Vagina (tissue), 2 donors: ENCODE measurements at regions not wholly inside any gene's neighbourhood (a gene's known extent, or its start where the extent isn't known, plus 50 kb on each side); places are given as distances from the start of the nearest gene placed in this dataset.

Experiments used
- DNase-seq, 2 donors: peaks; one replicate each; pipeline ENCODE4 v3.0.0-alpha.2; 2017; ENCODE audit errors: extremely low spot score in 2 of 2
- H3K27ac ChIP-seq: fragments of 200-600 bp; sonication (generic); one replicate; pipeline ENCODE4 v1.5.1; 2019
- H3K27me3 ChIP-seq: fragments of 200-600 bp; sonication (generic); one replicate; pipeline ENCODE4 v1.5.1; 2019
- H3K36me3 ChIP-seq, 2 donors: fragments of 200-600 bp; sonication (generic); one replicate each; pipeline ENCODE4 v1.5.1; 2017 to 2019
- H3K4me1 ChIP-seq: fragments of 200-600 bp; sonication (generic); one replicate; pipeline ENCODE4 v1.5.1; 2019
- H3K4me3 ChIP-seq, 2 donors: fragments of 200-600 bp; sonication (generic); 1 replicate in 1 of 2; 2 replicates in 1 of 2; pipeline ENCODE4 v1.5.1; 2016 to 2019
- H3K9me3 ChIP-seq: fragments of 200-600 bp; sonication (generic); one replicate; pipeline ENCODE4 v1.5.1; 2019
- CTCF ChIP-seq, 3 experiments: fragments of 450-650 bp in 2 of 3; fragments of 200-600 bp in 1 of 3; sonication (generic) in 1 of 3; IDR thresholded peaks; one replicate each; pipeline ENCODE4 v1.5.1; 2017 to 2019; ENCODE audit warnings: antibody characterized with exemption in 3 of 3, mild to moderate bottlenecking in 2 of 3, moderate library complexity in 2 of 3
- POLR2A ChIP-seq, 2 donors: fragments of 450-650 bp; IDR thresholded peaks; one replicate each; pipeline ENCODE4 v1.6.1; 2017; ENCODE audit warnings: antibody characterized with exemption in 2 of 2, mild to moderate bottlenecking in 2 of 2, moderate library complexity in 2 of 2
- POLR2AphosphoS5 ChIP-seq, 2 donors: sonication (generic); formaldehyde crosslinking; IDR thresholded peaks; one replicate each; pipeline ENCODE4 v1.9.0; 2017; ENCODE audit warnings: antibody characterized with exemption in 2 of 2, mild to moderate bottlenecking in 2 of 2, low read depth in 1 of 2; ENCODE audit not compliant: insufficient read depth in 1 of 2
- intact Hi-C: fragments of 100-400 bp; cut with DNase I; formaldehyde crosslinking; loops from one replicate; pipeline ENCODE4 v1.15.1; 2023

GRCh38 chr10:107542016-107542415 lies 377.5 kb upstream of the SORCS1 start:
- TF ChIP-seq POLR2AphosphoS5 (IDR thresholded peaks at IDR 0.05; ENCODE audit: insufficient read depth in 1 of 2, low read depth in 1 of 2) (no peak), POLR2A (IDR thresholded peaks at IDR 0.05) (no peak), CTCF (IDR thresholded peaks at IDR 0.05) (no peak)
- H3K4me1 ChIP-seq: no peaks in the 10 kb centered on the region
- no peak for DNase-seq
- intact Hi-C loops: no loop called here
- no peak overlapping the region for H3K27ac ChIP-seq
- no peaks in the 10 kb centered on the region for H3K9me3 ChIP-seq
- no peaks in the 10 kb centered on the region for H3K36me3 ChIP-seq
- H3K27me3 ChIP-seq: no peaks in the 10 kb centered on the region
- no peak overlapping the region for H3K4me3 ChIP-seq

DNA sequence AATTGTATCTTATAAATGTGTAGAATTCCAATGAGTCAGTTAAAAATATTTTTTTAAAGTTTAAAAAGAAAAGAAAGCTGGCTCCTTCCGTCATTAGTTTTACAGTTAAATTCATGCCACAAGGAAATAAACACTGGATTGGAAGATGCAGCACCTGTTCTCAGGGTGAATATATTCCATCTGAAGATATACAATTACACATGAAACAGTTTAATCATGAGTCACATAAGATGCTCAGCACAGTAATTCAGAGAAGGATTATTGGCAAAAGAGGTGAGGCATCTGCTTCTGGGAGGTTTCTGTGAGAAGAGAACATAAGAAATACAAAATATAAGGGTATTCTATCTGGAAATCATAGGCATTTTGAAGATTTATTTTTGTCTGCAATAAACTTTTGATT lies 376.5 kb upstream of the SORCS1 start:
- intact Hi-C loops: no loop called here
- TF ChIP-seq POLR2AphosphoS5 (IDR thresholded peaks at IDR 0.05; ENCODE audit: insufficient read depth in 1 of 2, low read depth in 1 of 2) (no peak), POLR2A (IDR thresholded peaks at IDR 0.05) (no peak), CTCF (IDR thresholded peaks at IDR 0.05) (no peak)
- no peaks in the 10 kb centered on the region for H3K27me3 ChIP-seq

GRCh38 chr10:107529350-107529749 lies 364.8 kb upstream of the SORCS1 start:
- no peak for DNase-seq
- intact Hi-C loops: no loop called here
- no peaks in the 10 kb centered on the region for H3K9me3 ChIP-seq
- no peak overlapping the region for H3K4me3 ChIP-seq
- H3K27ac ChIP-seq: no peak overlapping the region
- TF ChIP-seq POLR2A (IDR thresholded peaks at IDR 0.05) (no peak), POLR2AphosphoS5 (IDR thresholded peaks at IDR 0.05; ENCODE audit: insufficient read depth in 1 of 2, low read depth in 1 of 2) (no peak), CTCF (IDR thresholded peaks at IDR 0.05) (no peak)
- no peaks in the 10 kb centered on the region for H3K27me3 ChIP-seq
- no peaks in the 10 kb centered on the region for H3K36me3 ChIP-seq
- no peaks in the 10 kb centered on the region for H3K4me1 ChIP-seq

More for the DNA sequence above, 376.5 kb upstream of the SORCS1 start:
- Histone ChIP-seq H3K4me1 (no peaks in the 10 kb centered on the region), H3K36me3 (no peaks in the 10 kb centered on the region), H3K9me3 (no peaks in the 10 kb centered on the region), H3K4me3 (no peak overlapping the region), H3K27ac (no peak overlapping the region)
- DNase-seq: no peak

DNA sequence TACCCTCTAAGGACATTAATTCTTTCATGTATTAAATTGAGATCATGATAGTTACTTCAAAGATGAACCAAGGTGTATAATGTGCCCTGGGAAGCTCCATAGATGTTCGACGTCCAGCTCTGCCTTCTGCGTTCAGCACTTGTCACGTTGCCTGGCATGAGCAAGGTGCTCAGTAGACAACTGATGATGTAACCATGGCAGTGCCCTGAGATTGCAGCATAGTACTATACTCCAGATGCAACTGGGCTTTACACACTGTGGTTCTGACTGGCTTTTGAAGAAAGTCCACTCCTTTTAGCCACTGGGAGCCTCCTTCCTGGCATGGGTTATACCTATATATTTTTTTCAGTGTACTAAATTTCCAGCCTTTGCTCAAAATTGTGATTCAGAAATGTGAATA lies 355.8 kb upstream of the SORCS1 start:
- Histone ChIP-seq H3K36me3 (no peaks in the 10 kb centered on the region), H3K27ac (no peak overlapping the region), H3K4me1 (no peaks in the 10 kb centered on the region), H3K9me3 (no peaks in the 10 kb centered on the region), H3K27me3 (no peaks in the 10 kb centered on the region), H3K4me3 (no peak overlapping the region)
- intact Hi-C loops: no loop called here
- no peak for DNase-seq
- TF ChIP-seq POLR2AphosphoS5 (IDR thresholded peaks at IDR 0.05; ENCODE audit: insufficient read depth in 1 of 2, low read depth in 1 of 2) (no peak), POLR2A (IDR thresholded peaks at IDR 0.05) (no peak), CTCF (IDR thresholded peaks at IDR 0.05) (no peak)

DNA sequence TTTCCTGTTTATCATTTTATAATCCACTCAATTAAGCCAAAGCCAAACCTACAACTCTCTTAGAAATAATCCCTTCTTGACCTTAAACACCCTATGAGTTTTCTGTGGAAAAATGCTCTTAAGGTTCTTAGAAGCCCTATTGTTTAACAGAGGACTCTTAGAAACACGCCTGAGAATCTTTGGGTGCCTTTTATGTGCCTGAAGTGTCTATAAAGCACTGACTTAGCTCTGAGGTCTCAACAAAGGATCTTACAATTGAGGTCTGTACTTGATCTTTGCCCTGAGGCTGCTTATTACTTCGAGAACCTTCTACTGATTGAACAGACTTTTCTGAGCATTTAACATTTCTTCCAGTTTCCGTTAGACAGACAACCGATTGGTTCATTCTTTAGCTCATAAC lies 353.3 kb upstream of the SORCS1 start:
- H3K36me3 ChIP-seq: no peaks in the 10 kb centered on the region
- H3K27me3 ChIP-seq: no peaks in the 10 kb centered on the region
- intact Hi-C loops: no loop called here
- no peaks in the 10 kb centered on the region for H3K4me1 ChIP-seq
- no peak overlapping the region for H3K4me3 ChIP-seq
- H3K9me3 ChIP-seq: no peaks in the 10 kb centered on the region
- no peak for TF ChIP-seq POLR2AphosphoS5 (IDR thresholded peaks at IDR 0.05; ENCODE audit: insufficient read depth in 1 of 2, low read depth in 1 of 2)
- no peak for TF ChIP-seq POLR2A (IDR thresholded peaks at IDR 0.05)
- no peak for TF ChIP-seq CTCF (IDR thresholded peaks at IDR 0.05)
- H3K27ac ChIP-seq: no peak overlapping the region
- no peak for DNase-seq
